ENCODE measurements at regions not wholly inside any gene's neighbourhood (a gene's known extent, or its start where the extent isn't known, plus 50 kb on each side); places are given as distances from the start of the nearest gene placed in this dataset.

DNA sequence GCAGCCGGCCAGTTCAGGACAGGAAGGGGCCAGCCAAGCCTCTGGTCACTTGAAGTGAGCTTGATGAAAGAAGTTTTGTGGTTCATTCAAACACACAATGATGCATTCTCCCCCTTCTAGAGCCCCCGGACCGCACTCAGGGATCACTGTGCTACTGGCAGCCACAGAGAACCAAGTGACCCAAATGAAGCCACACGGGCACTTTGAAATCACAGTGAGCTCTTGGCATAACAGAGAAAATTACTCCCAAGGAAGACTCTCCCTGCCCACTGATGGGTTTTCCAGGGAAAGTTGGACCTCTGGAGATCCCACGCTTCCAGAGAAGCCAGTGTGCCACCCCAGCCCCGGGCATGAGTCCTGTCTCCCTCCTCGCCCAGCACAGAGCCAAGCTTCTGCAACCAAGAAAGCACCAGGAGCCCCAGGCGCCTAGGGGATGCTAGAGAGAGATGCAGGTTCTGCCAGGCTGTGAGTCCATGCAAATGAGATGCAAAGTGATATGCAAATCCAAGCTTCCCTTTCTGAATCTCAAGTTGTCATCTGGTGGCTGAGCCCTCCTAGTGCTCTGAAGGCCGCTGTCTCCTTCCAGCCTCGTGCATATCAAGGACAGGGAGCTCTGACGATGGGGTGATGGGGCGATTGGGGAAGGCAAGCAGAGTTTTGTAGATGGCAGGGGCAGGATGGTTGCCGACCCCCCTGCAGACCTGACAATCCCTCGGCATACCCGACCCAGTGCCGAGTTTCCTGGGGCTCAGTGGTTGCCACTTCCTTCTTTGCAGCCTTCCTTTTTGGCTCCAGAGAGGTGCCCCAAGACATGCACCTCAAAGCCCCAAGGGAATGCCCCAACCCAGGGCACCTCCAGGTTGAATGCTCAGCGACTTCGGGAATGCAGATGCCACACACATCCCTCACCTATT is 59.7 kb upstream of the TNRC6C start:
- Mint-ChIP-seq H3K27ac (no peak overlapping the region), H3K4me1 (peaks cover 19% of the 10 kb centered on the region), H3K4me3 (no peak overlapping the region), H3K9me3 (no peaks in the 10 kb centered on the region), H3K36me3 (ENCODE audit: low read depth) (no peaks in the 10 kb centered on the region), H3K27me3 (peaks cover 40% of the 10 kb centered on the region)
- POLR2A ChIA-PET = interaction anchor here (0.5 to 2.2 kb wide), 4 partner anchors 8 to 1316 kb away, joined by 3 to 12 read pairs (median 4); partner anchors contain the start of gene TNRC6C
- CTCF ChIA-PET = no interaction called here
- intact Hi-C loops (cut with micrococcal nuclease) = no loop called here
- DNase-seq (no peak), ATAC-seq (ENCODE audit: low read depth) (no peak)
- TF ChIP-seq, protein P1, sequence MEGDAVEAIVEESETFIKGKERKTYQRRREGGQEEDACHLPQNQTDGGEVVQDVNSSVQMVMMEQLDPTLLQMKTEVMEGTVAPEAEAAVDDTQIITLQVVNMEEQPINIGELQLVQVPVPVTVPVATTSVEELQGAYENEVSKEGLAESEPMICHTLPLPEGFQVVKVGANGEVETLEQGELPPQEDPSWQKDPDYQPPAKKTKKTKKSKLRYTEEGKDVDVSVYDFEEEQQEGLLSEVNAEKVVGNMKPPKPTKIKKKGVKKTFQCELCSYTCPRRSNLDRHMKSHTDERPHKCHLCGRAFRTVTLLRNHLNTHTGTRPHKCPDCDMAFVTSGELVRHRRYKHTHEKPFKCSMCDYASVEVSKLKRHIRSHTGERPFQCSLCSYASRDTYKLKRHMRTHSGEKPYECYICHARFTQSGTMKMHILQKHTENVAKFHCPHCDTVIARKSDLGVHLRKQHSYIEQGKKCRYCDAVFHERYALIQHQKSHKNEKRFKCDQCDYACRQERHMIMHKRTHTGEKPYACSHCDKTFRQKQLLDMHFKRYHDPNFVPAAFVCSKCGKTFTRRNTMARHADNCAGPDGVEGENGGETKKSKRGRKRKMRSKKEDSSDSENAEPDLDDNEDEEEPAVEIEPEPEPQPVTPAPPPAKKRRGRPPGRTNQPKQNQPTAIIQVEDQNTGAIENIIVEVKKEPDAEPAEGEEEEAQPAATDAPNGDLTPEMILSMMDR (IDR thresholded peaks at IDR 0.05) = no peak

DNA sequence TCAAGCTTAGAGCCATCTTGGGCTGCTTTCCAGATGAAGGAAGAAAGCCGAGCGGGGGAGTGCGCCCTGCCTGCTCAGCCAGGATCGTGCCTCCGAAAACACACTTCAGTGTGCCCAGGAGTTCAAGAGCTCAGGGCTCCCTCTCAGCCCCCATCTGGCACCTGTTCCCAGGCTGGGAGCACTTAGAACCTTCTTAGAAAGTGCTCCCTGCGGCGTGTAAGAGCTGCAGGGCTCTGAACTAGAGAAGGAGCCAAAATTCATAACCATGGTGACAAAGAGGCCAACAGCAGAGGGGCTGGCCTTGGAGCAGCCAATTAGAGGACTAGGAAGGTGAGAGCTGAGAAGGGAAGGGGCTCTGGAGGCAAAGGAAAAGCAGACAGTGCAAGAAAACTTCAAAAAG is 59.0 kb upstream of the TNRC6C start:
- intact Hi-C loops (cut with micrococcal nuclease) = no loop called here
- Mint-ChIP-seq H3K9me3 (no peaks in the 10 kb centered on the region), H3K4me1 (peaks cover 12% of the 10 kb centered on the region), H3K27me3 (peaks cover 37% of the 10 kb centered on the region), H3K4me3 (no peak overlapping the region), H3K36me3 (ENCODE audit: low read depth) (no peaks in the 10 kb centered on the region), H3K27ac (no peak overlapping the region)
- DNase-seq = no peak
- CTCF ChIA-PET = no interaction called here
- no peak for ATAC-seq (ENCODE audit: low read depth)
- POLR2A ChIA-PET = interaction anchor here (0.6 to 2.2 kb wide), 4 partner anchors 58 to 1316 kb away, joined by 3 to 12 read pairs (median 4); partner anchors contain the start of gene TNRC6C
- TF ChIP-seq, protein P1 (IDR thresholded peaks at IDR 0.05) = no peak

DNA sequence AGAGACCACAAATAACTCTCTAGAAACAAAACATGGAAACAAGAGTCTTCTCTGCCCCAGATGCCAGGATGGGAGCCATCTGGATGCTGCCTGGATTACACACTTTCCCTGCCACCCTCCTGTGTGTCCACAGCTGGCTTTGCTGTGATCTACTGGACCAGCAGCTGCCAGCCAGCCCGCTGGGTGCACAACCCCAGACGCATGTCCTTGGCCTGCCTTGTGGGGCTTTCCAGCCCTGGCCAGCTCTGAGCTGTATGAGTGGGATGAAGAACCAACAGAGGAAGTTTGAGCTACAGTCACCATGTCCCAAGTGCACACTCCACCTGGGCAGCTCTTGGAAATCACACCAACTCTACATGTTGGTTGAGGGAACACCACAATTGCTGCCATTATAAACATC is 57.0 kb upstream of the TNRC6C start:
- ChIA-PET CTCF (interaction anchor here (0.5 to 1.4 kb wide), 2 partner anchors 110 to 588 kb away, joined by 3 read pairs; no protein-coding TSS in a partner anchor), POLR2A (interaction anchor here (1.3 kb wide), 1 partner anchor 57 kb away, joined by 3 read pairs; the partner anchor contains the start of gene TNRC6C)
- TF ChIP-seq, protein P1 (IDR thresholded peaks at IDR 0.05) = no peak
- Mint-ChIP-seq H3K9me3 (no peaks in the 10 kb centered on the region), H3K4me3 (no peak overlapping the region), H3K36me3 (ENCODE audit: low read depth) (no peaks in the 10 kb centered on the region), H3K4me1 (peaks cover 10% of the 10 kb centered on the region), H3K27me3 (peaks cover 51% of the 10 kb centered on the region), H3K27ac (no peak overlapping the region)
- no peak for DNase-seq
- ATAC-seq (ENCODE audit: low read depth) = no peak
- intact Hi-C loops (cut with micrococcal nuclease) = no loop called here

DNA sequence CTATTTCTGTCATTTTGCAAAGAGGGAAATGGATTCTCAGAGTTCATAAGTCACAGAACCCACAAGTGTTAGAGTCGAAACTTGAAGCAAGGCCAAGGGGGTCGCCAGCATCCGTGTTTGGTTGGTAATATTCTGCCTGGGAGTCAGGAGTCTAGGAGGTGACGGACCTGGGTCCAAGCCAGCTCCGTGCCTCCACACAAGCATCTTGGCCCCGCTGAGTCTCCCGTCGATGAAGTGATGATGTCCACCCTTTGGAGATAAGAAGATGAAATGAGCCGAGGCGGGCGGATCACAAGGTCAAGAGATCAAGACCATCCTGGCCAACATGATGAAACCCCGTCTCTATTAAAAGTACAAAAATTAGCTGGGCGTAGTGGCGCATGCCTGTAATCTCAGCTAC is 53.2 kb upstream of the TNRC6C start:
- H3K36me3 Mint-ChIP-seq (ENCODE audit: low read depth) = no peaks in the 10 kb centered on the region
- peaks cover 68% of the 10 kb centered on the region for H3K27me3 Mint-ChIP-seq
- peaks cover 2% of the 10 kb centered on the region for H3K9me3 Mint-ChIP-seq
- H3K4me3 Mint-ChIP-seq = no peak overlapping the region
- H3K4me1 Mint-ChIP-seq = no peaks in the 10 kb centered on the region
- DNase-seq = no peak
- no peak overlapping the region for H3K27ac Mint-ChIP-seq
- ChIA-PET POLR2A (interaction anchor here (0.7 kb wide), 1 partner anchor 1024 kb away, joined by 6 read pairs; no protein-coding TSS in a partner anchor), CTCF (no interaction called here)
- intact Hi-C loops (cut with micrococcal nuclease) = no loop called here
- TF ChIP-seq, protein P1 (IDR thresholded peaks at IDR 0.05) = no peak
- ATAC-seq (ENCODE audit: low read depth) = no peak

DNA sequence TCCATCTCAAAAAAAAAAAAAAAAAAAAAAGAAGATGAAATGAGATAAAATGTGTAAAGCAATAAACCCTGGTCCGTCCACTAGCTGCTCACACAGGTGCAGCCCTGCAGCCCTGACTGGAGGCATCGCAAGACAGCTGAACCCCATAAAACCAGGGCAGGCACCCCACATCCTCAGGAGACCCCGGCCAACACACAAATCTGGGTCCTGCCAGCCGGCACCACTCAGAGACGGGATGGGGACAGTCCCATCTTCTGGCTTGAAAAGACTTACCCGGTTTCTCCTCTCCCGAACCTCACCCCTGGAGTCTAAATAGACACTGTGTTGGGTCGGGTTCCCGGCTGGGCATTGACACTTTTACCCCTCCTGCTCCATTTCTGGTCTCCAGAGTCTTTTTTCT is 52.7 kb upstream of the TNRC6C start:
- Mint-ChIP-seq H3K9me3 (peaks cover 3% of the 10 kb centered on the region), H3K36me3 (ENCODE audit: low read depth) (no peaks in the 10 kb centered on the region), H3K27ac (no peak overlapping the region), H3K27me3 (peaks cover 68% of the 10 kb centered on the region), H3K4me3 (no peak overlapping the region), H3K4me1 (no peaks in the 10 kb centered on the region)
- CTCF ChIA-PET = no interaction called here
- ATAC-seq (ENCODE audit: low read depth) (no peak), DNase-seq (no peak)
- POLR2A ChIA-PET = interaction anchor here (0.7 kb wide), 1 partner anchor 1023 kb away, joined by 6 read pairs; no protein-coding TSS in a partner anchor
- intact Hi-C loops (cut with micrococcal nuclease) = no loop called here
- TF ChIP-seq, protein P1 (IDR thresholded peaks at IDR 0.05) = no peak

All from activated B cell treated with CpG ODN at 0.5 μM for 24 hours (primary cell).